ENCODE measurements at regions not wholly inside any gene's neighbourhood (a gene's known extent, or its start where the extent isn't known, plus 50 kb on each side); places are given as distances from the start of the nearest gene placed in this dataset.

GRCh38 chr6:44699082-44699481 is 311.6 kb downstream of the CDC5L start:
- POLR2A ChIA-PET = no interaction called here
- Mint-ChIP-seq H3K4me3 (no peak overlapping the region), H3K27ac (no peak overlapping the region), H3K9me3 (peaks cover 3% of the 10 kb centered on the region), H3K36me3 (ENCODE audit: low read depth) (peaks cover 1% of the 10 kb centered on the region), H3K27me3 (no peaks in the 10 kb centered on the region), H3K4me1 (peaks cover 7% of the 10 kb centered on the region)
- CTCF ChIA-PET = interaction anchor here (0.8 to 1.0 kb wide), 2 partner anchors 9 to 17 kb away, joined by 3 read pairs; no protein-coding TSS in a partner anchor
- no peak for DNase-seq

- peaks cover 4% of the 10 kb centered on the region for H3K9me3 Mint-ChIP-seq
- ChIA-PET CTCF (interaction anchor here (1.0 kb wide), 1 partner anchor 8 kb away, joined by 3 read pairs; no protein-coding TSS in a partner anchor), POLR2A (no interaction called here)
- peaks cover 1% of the 10 kb centered on the region for H3K36me3 Mint-ChIP-seq (ENCODE audit: low read depth)
- no peak overlapping the region for H3K4me3 Mint-ChIP-seq
- peaks cover 7% of the 10 kb centered on the region for H3K4me1 Mint-ChIP-seq
- H3K27me3 Mint-ChIP-seq = no peaks in the 10 kb centered on the region
- H3K27ac Mint-ChIP-seq = no peak overlapping the region
- no peak for DNase-seq
Measured at GRCh38 chr6:44699851-44700250, 312.3 kb downstream of the CDC5L start.

- Mint-ChIP-seq H3K4me3 (no peak overlapping the region), H3K4me1 (peaks cover 9% of the 10 kb centered on the region), H3K27me3 (no peaks in the 10 kb centered on the region), H3K27ac (peak overlapping the region; percentile 13), H3K36me3 (ENCODE audit: low read depth) (peaks cover 1% of the 10 kb centered on the region), H3K9me3 (peaks cover 7% of the 10 kb centered on the region)
- DNase-seq = no peak
- POLR2A ChIA-PET = no interaction called here
- CTCF ChIA-PET = no interaction called here
Measured at GRCh38 chr6:44700422-44700821, 312.9 kb downstream of the CDC5L start.

GRCh38 chr6:44701038-44701636 is 313.6 kb downstream of the CDC5L start:
- ChIA-PET POLR2A (no interaction called here), CTCF (interaction anchor here (0.6 to 2.0 kb wide), 2 partner anchors 46 to 519 kb away, joined by 4 to 6 read pairs; no protein-coding TSS in a partner anchor)
- Mint-ChIP-seq H3K4me3 (no peak overlapping the region), H3K27ac (no peak overlapping the region), H3K4me1 (peaks cover 9% of the 10 kb centered on the region), H3K27me3 (no peaks in the 10 kb centered on the region), H3K9me3 (peaks cover 7% of the 10 kb centered on the region), H3K36me3 (ENCODE audit: low read depth) (peaks cover 1% of the 10 kb centered on the region)
- no peak for DNase-seq

GRCh38 chr6:44701637-44702101 is 314.2 kb downstream of the CDC5L start:
- peaks cover 7% of the 10 kb centered on the region for H3K9me3 Mint-ChIP-seq
- ChIA-PET POLR2A (no interaction called here), CTCF (interaction anchor here (0.6 to 2.0 kb wide), 2 partner anchors 47 to 519 kb away, joined by 4 to 6 read pairs; no protein-coding TSS in a partner anchor)
- H3K4me1 Mint-ChIP-seq = peaks cover 9% of the 10 kb centered on the region
- H3K36me3 Mint-ChIP-seq (ENCODE audit: low read depth) = peaks cover 1% of the 10 kb centered on the region
- H3K27ac Mint-ChIP-seq = no peak overlapping the region
- H3K27me3 Mint-ChIP-seq = no peaks in the 10 kb centered on the region
- no peak overlapping the region for H3K4me3 Mint-ChIP-seq
- no peak for DNase-seq

GRCh38 chr6:44702292-44702691 is 314.8 kb downstream of the CDC5L start:
- Mint-ChIP-seq H3K4me3 (no peak overlapping the region), H3K9me3 (peaks cover 7% of the 10 kb centered on the region), H3K4me1 (peaks cover 9% of the 10 kb centered on the region), H3K27me3 (no peaks in the 10 kb centered on the region), H3K27ac (no peak overlapping the region), H3K36me3 (ENCODE audit: low read depth) (peaks cover 1% of the 10 kb centered on the region)
- CTCF ChIA-PET = interaction anchor here (0.6 to 2.0 kb wide), 2 partner anchors 47 to 110 kb away, joined by 3 to 6 read pairs; no protein-coding TSS in a partner anchor
- no peak for DNase-seq
- POLR2A ChIA-PET = no interaction called here

GRCh38 chr6:44704240-44705150 is 317.0 kb downstream of the CDC5L start:
- H3K4me1 Mint-ChIP-seq = peaks cover 13% of the 10 kb centered on the region
- H3K27ac Mint-ChIP-seq = peak overlapping the region; percentile 4
- peaks cover 5% of the 10 kb centered on the region for H3K36me3 Mint-ChIP-seq (ENCODE audit: low read depth)
- no peaks in the 10 kb centered on the region for H3K27me3 Mint-ChIP-seq
- DNase-seq = peak; percentile 17
- POLR2A ChIA-PET = interaction anchor here (0.7 kb wide), 1 partner anchor 1098 kb away, joined by 3 read pairs; no protein-coding TSS in a partner anchor
- H3K4me3 Mint-ChIP-seq = no peak overlapping the region
- peaks cover 11% of the 10 kb centered on the region for H3K9me3 Mint-ChIP-seq
- CTCF ChIA-PET = interaction anchor here (2.3 kb wide), 1 partner anchor 16 kb away, joined by 6 read pairs; no protein-coding TSS in a partner anchor

- no peak for DNase-seq
- Mint-ChIP-seq H3K27me3 (no peaks in the 10 kb centered on the region), H3K27ac (no peak overlapping the region), H3K4me3 (no peak overlapping the region), H3K9me3 (peaks cover 15% of the 10 kb centered on the region), H3K4me1 (peaks cover 13% of the 10 kb centered on the region), H3K36me3 (ENCODE audit: low read depth) (peaks cover 5% of the 10 kb centered on the region)
- ChIA-PET CTCF (interaction anchor here (2.3 kb wide), 1 partner anchor 15 kb away, joined by 6 read pairs; no protein-coding TSS in a partner anchor), POLR2A (no interaction called here)
Measured at GRCh38 chr6:44705596-44705995, 318.1 kb downstream of the CDC5L start.

- Mint-ChIP-seq H3K27ac (no peak overlapping the region), H3K36me3 (ENCODE audit: low read depth) (peaks cover 5% of the 10 kb centered on the region), H3K27me3 (no peaks in the 10 kb centered on the region)
Measured at GRCh38 chr6:44706011-44706410, 318.5 kb downstream of the CDC5L start.

GRCh38 chr6:44708208-44708607 is 320.7 kb downstream of the CDC5L start:
- no peak for DNase-seq
- H3K27me3 Mint-ChIP-seq = no peaks in the 10 kb centered on the region
- H3K9me3 Mint-ChIP-seq = peaks cover 15% of the 10 kb centered on the region
- POLR2A ChIA-PET = no interaction called here
- CTCF ChIA-PET = interaction anchor here (1.0 kb wide), 1 partner anchor 9 kb away, joined by 3 read pairs; no protein-coding TSS in a partner anchor
- peaks cover 3% of the 10 kb centered on the region for H3K36me3 Mint-ChIP-seq (ENCODE audit: low read depth)
- no peak overlapping the region for H3K27ac Mint-ChIP-seq
- peaks cover 10% of the 10 kb centered on the region for H3K4me1 Mint-ChIP-seq
- no peak overlapping the region for H3K4me3 Mint-ChIP-seq

More at GRCh38 chr6:44706011-44706410, 318.5 kb downstream of the CDC5L start:
- DNase-seq = no peak
- H3K9me3 Mint-ChIP-seq = peaks cover 15% of the 10 kb centered on the region
- H3K4me1 Mint-ChIP-seq = peaks cover 13% of the 10 kb centered on the region
- ChIA-PET POLR2A (no interaction called here), CTCF (interaction anchor here (2.3 kb wide), 1 partner anchor 14 kb away, joined by 6 read pairs; no protein-coding TSS in a partner anchor)
- no peak overlapping the region for H3K4me3 Mint-ChIP-seq

GRCh38 chr6:44712353-44713111 is 325.0 kb downstream of the CDC5L start:
- Mint-ChIP-seq H3K4me3 (no peak overlapping the region), H3K36me3 (ENCODE audit: low read depth) (peaks cover 3% of the 10 kb centered on the region), H3K27me3 (no peaks in the 10 kb centered on the region), H3K4me1 (peaks cover 4% of the 10 kb centered on the region), H3K27ac (no peak overlapping the region), H3K9me3 (peaks cover 8% of the 10 kb centered on the region)
- CTCF ChIA-PET = interaction anchor here (0.6 kb wide), 1 partner anchor 597 kb away, joined by 4 read pairs; no protein-coding TSS in a partner anchor
- POLR2A ChIA-PET = interaction anchor here (0.6 kb wide), 1 partner anchor 666 kb away, joined by 3 read pairs; no protein-coding TSS in a partner anchor
- no peak for DNase-seq

GRCh38 chr6:44715188-44715587 is 327.7 kb downstream of the CDC5L start:
- Mint-ChIP-seq H3K27me3 (no peaks in the 10 kb centered on the region), H3K27ac (no peak overlapping the region), H3K4me3 (no peak overlapping the region), H3K36me3 (ENCODE audit: low read depth) (no peaks in the 10 kb centered on the region), H3K4me1 (no peaks in the 10 kb centered on the region), H3K9me3 (no peaks in the 10 kb centered on the region)
- ChIA-PET POLR2A (no interaction called here), CTCF (interaction anchor here (1.0 kb wide), 1 partner anchor 16 kb away, joined by 3 read pairs; no protein-coding TSS in a partner anchor)
- no peak for DNase-seq

All from activated CD4-positive, alpha-beta T cell treated with anti-CD3 and anti-CD28 coated beads, Interleukin-2, amount 10 ng/mL, durations not matched to agents 7 days and 5 days (primary cell).